NCI-H2171 treated with DMSO at 0.1 percent for 48 hours (cell line): ENCODE measurements at regions not wholly inside any gene's neighbourhood (a gene's known extent, or its start where the extent isn't known, plus 50 kb on each side); places are given as distances from the start of the nearest gene placed in this dataset.

Experiments used
- DNase-seq: peaks from one replicate; lab custom pipeline; 2025; lab: John Stamatoyannopoulos, UW

DNA sequence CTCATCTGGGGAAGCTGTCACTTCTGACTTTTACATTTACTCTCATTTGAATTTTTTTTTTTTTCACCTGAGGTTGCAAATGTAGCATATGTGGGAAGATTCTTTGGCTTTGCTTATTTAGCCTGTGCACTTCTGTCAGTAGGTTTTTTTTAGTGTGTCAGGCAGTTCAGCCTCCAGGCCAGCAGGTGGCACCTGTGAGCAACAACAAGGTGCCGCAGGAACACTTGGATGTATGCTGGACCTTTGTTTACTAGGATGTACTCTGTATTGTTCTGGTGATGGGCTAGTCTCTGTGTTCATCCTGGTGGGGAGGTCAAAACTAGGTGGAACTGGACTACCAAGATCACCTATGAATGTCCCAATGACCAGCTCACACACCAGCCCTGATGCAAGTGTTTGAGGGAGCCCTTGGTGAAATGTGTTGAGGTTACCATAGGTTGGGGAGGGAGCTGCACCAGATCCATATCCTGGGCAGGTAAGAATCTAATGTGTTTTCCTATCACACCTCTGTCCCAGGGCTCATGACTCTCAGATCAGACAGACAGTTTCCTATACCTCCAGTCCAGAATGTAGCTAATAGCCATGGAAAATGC, 618.2 kb downstream of the BRINP3 start:
- peak; percentile 31 for DNase-seq

DNA sequence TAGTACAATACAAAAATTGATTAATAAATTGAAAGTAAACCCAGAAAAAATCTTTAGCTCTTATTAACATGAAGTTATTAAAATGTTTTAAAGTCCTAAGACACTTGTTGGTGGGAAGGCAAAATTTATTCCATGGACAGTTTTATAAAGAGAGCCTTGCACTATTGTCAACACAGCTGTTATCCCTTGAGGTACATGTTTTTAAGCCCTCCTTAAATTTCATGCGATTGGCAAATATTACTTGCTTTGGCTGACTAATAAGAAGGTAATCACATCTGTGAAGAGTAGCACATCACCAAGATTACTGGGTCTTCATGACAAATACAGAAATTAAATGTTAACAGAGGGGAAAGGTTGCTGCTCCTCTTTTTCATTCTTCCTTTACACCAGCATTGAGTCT, 611.1 kb downstream of the BRINP3 start:
- peak; percentile 49 for DNase-seq

DNA sequence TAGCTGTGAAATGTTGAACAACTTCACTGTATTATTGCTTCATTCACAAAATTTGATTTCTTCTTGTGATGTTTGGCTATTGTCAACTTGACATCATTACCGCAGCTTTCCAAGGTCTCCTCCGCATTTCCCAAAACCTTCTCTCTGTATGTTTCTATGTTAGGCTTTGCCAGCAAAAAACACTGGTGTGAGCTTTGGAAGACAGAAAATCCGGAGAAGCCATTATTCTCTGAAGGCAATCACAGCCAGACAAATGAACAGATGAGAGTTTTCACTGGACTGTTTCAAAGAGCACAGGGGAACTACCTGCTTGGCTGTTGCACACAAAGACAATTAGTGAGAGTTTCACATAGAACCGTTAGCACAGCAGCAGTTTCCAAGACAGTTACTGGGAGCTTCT, 609.6 kb downstream of the BRINP3 start:
- DNase-seq: no peak

DNA sequence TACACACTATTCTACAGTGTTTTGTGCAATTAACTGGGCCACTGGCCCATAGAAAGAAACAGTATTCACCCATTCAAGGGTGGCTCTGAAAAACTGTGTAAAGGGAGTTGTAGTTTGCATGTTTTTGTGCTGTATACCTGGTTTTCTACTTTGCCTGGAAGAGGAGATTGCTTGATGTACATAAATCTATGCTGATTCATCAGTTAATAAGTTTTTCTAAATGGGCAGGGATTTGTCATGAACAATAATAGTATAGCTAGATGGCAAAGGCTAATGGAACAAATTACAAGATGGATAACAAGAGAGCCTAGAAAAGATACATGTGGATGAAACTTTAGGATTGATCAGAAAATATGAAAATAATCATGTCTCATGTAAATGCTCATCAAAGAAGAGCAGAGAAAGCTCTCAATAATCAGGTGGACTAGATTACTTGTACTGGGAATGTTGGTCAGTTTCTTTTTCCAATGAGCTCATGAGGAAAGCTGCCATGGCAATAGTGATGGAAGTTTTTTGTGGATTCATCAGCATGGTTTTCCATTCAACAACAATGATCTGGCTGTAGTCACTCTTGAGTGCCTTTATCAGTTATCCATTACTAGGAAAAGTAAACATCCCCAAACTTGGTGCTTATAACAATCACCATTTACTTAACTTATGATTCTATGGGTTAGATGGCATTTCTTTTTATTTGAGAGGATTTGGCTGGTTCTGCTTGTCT, 602.8 kb downstream of the BRINP3 start:
- no peak for DNase-seq

DNA sequence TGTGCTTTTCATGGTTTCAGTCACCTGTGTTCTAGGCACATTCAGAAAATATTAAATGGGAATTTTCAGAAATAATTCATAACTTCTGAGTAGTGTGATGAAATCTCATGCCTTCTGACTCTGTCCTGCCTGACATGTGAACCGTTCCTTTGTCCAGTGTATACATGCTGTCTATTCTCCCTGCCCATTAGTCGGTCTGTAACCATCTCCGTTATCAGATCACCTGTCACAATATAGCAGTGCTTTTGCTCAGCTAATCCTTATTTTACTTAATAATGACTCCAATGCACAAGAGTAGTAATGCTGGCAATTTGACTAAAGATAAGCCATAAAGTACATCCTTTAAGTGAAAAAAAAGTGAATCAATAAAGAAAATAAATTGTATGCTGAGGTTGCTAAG, 597.5 kb downstream of the BRINP3 start:
- DNase-seq: no peak

DNA sequence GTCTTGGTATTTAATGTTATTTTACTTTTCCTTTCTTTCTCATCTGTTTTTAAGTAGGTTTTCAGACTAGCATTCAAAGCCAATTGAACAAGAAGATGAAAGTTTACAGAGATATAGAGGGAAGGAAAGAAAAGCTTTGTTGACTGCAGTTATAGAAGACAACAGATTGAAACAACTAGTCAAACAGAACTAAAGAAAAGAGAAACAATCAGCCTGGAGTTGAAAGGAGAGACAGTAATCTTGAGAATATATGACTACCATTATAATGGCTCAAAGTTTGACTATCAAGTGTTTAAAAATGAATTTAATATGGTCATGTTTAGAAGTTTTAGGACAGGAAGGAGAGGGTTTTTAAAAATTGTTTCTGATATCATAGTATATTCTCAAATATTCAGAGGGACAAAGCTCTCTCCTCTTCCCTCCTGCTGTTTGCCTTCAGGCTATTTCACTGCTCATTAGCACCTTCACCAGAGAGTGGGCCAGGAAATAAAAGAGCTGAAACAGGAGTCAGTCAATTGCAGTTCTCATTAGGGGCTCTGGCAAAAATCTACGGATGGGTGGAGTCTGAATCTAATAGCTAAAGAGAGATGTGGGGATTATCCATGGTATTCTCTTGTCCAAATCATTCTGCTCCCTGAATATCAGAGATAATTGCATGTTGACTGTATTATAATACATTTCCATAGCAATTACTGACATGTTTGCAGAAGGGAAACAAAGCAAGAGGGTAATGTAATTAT, 577.8 kb downstream of the BRINP3 start:
- DNase-seq: peak; percentile 6

DNA sequence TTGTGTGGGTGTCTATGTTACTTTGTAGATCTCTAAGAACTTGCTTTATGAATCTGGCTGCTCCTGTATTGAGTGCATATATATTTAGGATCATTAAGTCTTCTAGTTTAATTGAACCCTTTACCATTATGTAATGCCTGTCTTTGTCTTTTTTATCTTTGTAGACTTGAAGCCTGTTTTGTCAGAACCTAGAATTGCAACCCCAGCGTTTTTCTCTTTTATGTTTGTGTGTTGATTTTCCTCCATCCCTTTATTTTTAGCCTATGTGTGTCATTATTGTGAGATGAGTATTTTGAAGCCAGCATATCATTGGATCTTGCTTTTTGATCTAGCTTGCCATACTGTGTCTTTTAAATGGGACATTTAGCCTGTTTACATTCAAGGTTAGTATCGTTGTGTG, 573.2 kb downstream of the BRINP3 start:
- DNase-seq: no peak

DNA sequence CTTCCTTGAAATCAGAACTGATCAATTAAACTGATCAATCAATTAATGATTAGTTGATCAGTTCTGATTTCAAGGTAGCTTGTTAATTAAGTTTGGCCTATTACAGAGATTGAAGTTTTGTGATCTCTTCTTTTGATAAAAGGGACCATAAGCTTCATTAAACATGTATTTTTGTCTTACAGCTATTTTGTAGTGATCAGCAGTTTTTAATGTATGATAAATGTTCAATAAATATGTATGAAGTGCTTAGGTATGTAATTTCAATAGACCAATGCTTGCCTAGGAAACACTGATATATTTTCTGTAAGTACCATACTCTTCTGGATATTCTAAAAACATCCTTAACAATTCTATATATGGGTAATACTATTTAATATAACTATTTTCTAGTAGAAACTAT, 569.6 kb downstream of the BRINP3 start:
- DNase-seq: no peak

GRCh38 chr1:189921613-189922012, 556.1 kb downstream of the BRINP3 start:
- no peak for DNase-seq

DNA sequence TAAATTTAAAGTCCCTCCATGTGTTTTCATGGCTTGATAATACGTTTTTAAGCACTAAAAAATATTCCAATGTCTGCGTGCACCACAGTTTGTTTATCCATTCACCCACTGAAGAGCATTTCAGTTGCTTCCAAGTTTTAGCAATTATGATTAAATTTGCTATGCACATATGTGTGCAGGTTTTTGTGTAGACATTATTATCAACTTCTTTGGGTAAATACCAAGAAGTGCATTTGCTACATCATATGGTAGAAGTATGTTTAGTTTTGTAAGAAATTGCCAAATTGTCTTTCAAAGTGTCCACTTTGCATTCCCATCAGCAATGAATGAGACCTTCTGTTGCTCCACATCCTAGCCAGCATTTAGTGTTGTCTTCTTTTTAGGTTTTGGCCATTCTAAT, 550.0 kb downstream of the BRINP3 start:
- no peak for DNase-seq

GRCh38 chr1:189929501-189930099, 548.1 kb downstream of the BRINP3 start:
- DNase-seq: no peak

GRCh38 chr1:189936861-189937260, 540.8 kb downstream of the BRINP3 start:
- no peak for DNase-seq

DNA sequence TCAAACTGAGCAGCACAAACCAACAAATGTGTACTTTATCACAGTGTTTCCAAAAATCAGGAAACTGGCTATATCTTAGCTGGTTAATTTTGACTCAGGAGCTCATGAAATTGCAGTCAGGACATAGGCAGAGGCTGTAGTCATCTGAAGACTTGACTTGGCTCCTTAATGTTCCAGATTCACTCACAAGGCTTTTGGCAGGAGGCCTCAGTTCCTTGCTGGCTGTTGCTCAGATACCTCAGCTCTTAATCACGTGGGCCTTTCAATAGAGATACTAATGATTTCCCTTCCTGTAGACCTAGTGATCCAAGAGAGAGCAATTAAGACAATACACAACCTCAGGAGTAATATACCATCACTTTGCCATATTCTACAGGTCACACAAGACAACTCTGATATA, 537.7 kb downstream of the BRINP3 start:
- no peak for DNase-seq

DNA sequence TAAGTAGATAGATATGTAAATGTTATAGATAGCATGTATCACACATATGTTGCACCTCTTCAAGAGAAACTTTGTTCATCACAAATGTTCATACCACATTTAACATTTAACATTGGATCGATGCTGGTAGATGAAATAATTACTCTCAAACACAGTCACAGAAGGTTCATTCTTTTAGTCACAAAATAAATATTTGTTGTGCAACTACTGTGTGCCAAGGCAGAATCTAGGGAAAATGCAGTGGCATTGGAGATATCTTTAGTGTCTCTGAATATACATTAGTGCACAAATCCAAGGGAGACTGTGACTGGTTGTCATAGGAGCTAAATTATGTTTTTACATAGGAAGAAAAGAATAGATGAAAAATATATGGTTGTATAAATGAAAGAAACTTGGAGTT, 535.7 kb downstream of the BRINP3 start:
- DNase-seq: no peak

- DNase-seq: no peak
Measured at GRCh38 chr1:189958756-189959155, 518.9 kb downstream of the BRINP3 start.

DNA sequence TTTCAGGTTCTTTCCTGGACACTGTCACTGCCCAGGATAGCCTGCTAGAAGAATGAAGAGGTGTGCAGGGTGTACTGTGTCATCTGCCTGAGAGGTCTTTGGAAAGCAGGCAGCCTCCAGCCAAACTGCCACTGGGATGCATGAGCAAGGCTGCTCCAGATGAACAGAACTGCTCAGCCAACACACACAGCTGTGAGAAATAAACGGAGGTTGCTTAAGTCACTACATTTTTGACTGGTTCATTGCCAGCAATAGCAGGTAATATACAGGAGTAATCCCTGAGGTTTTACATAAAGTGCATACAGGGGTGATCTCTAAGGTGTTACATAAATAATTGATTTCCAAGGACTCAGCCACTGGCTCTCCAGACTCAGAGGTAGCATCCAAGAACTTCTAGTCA, 516.9 kb downstream of the BRINP3 start:
- DNase-seq: no peak

DNA sequence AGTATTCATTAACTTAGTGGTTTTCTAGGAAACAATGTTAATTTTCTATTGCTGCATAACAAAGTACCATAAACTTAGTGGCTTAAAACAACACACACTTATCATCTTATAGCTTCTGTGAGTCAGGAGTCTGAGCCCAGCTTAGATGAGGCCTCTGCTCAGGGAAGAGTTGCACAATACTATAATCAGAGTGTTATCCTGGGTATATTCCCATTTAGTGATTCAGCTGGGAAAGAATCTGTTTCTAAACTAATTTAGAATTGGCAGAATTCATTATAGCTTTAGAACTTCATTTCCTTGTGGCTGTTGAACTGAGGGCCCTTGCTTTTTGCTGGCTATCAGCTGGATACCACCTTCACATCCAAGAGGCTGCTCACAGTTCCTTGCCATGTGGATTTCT, 515.5 kb downstream of the BRINP3 start:
- no peak for DNase-seq

GRCh38 chr1:189970331-189971230, 507.1 kb downstream of the BRINP3 start:
- DNase-seq: no peak

- no peak for DNase-seq
Measured at GRCh38 chr1:189971656-189972055, 506.0 kb downstream of the BRINP3 start.

DNA sequence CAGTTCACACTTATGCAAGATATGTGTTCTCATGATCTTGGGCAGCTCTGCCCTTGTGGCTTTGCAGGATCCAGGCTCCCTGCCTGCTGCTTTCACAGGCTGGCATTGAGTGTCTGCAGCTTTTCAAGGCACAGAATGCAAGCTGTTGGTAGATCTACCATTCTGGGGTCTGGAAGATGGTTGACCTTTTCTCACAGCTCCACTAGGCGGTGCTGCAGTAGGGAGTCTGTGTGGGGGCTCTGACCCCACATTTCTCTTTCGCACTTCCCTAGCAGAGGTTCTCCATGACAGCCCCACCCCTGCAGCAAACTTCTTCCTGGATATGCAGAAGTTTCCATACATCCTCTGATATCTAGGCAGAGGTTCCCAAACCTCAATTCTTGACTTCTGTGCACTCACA, 500.5 kb downstream of the BRINP3 start:
- DNase-seq: no peak

GRCh38 chr1:189983166-189983890, 494.3 kb downstream of the BRINP3 start:
- no peak for DNase-seq
